HG03175 (cell line): ENCODE measurements at regions not wholly inside any gene's neighbourhood (a gene's known extent, or its start where the extent isn't known, plus 50 kb on each side); places are given as distances from the start of the nearest gene placed in this dataset.

Source experiments
- ATAC-seq: cut with Tn5 transposase; IDR thresholded peaks from one replicate; pipeline ENCODE4 v1.9.1; 2021; ENCODE audit warnings: mild to moderate bottlenecking, moderate library complexity; ENCODE audit not compliant: unreplicated experiment

DNA sequence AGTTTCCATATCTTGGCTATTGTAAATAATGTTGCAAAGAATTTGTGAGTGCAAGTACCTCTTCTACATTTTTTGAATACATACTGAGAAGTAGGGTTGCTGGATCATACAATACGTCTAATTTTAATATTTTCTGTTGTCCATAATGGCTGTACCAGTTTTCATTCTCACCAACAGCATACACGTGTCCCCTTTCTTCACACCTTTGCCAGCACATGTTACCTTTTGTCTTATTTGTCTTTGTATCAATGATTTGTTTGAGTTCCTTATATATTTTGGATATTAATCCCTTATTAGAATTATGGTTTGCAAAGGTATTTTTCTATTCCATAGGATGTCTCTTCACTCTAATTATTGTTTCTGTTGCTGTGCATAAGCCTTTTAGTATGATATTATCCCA lies 904.3 kb downstream of the METTL15 start:
- ATAC-seq, result no peak

DNA sequence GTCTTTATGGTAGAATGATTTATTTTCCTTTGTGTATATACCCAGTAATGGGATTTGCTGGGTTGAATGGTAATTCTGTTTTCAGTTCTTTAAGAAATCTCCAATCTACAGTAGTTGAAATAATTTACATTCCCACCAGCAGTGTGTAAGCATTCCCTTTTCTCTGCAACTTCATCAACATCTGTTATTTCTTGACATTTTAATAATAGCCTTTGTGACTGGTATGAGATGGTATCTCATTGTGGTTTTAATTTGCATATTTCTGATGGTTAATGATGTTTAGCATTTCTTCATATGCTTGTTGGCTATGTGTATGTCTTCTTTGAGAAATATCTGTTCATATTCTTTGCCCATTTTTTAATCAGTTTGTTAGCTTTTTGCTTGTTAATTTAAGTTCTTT lies 901.2 kb downstream of the METTL15 start:
- no peak for ATAC-seq

DNA sequence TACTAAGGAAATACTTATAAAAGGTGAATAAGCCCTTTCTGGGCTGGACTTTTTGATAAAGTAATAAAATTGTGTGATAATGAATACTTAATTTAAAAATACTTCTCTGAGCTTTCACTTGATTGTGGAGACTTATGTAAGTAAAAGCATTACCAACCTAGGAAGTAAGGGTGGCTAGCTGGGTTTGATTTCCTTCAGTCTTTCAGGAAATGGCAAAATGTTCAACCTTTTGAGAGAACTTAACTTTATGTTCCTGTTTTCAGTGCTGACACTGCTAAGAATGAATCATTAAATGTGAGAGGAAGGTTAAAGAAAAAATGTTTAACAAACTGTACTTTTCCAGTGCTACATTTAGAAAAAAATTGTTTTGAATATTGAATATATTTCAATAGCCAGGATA lies 900.3 kb downstream of the METTL15 start:
- no peak for ATAC-seq

DNA sequence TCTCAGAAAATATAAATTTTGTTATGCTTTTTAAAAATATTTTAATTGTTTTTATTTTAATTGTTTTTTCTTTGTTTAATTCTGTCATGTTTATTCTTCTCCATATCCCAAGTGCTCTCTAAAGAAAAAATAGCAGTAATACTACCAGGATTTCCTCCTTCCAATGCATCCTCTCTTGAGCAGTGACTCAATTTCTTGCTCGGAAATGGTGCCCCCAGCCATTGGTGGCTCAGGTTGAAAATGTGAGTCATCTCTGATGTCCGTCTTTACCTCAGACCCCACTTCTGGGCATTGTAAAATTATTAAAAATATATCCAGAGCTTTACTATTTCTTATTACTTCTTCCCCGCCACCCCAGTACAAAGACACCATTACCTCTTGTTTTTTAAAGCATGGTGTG lies 898.5 kb downstream of the METTL15 start:
- ATAC-seq, result no peak

DNA sequence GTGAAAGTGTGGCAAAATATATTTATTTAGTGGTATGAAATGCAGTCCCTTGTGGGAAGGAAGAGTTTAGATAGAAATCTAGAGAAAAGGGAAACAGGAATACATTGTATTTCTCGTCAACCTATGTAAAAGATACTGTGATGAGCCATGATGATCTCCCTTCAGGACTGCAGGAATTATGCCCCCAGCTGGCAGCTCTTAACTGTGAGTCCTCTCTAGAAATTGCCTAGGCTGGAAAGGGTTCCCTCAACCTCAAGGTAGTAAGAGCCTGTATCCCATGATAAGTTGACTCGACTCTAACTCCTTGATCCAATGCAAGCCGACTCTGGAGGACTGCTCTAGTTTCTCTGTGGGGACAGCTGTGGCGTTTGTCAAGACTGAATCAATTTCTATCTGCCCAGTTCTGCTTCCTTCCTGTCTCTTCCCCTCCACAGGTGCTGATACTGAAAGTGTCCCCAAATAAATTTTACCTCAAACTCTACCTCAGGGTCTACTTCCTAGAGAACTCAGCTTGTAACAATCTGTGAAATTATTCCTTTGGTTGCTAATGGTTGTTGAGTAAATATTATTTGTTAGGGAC lies 897.3 kb downstream of the METTL15 start:
- ATAC-seq, result no peak

DNA sequence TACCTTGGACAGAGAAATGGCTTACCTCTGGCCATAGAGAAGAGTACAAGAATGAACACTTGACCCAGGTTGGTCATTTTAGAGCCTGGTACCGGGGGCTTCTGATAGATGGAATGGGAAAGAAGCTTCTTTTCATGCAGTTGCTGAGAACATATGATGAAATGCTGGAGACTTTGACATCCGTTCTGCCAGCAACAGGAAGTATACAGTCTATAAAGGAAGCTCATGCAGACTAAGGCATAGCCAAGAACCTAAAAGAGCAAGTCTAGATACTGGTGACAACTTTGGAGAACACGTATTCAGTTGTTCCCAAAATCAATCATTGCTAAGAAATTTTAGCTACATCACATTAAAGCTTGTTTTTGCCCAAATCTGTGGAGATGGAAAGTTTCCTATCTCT lies 894.6 kb downstream of the METTL15 start:
- ATAC-seq, result no peak

DNA sequence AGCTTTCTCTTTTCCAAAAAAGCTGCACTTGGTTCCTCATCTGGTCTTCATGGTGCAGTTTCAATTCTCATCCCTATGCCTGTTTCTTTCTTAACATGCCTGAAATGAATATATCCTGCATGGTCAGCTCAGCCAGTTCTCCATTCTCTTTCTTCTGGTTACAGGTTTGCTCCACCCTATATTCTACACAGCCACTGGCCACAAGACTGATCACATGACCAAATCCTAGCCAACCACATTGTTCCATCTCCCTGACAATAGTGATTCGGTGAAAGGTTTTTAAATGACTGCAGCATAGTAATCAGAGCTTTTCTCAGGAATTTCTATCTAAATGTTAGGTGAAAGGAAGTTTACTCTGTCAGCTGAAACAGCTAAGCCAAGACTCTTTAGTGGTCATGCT lies 891.4 kb downstream of the METTL15 start:
- ATAC-seq, result no peak

DNA sequence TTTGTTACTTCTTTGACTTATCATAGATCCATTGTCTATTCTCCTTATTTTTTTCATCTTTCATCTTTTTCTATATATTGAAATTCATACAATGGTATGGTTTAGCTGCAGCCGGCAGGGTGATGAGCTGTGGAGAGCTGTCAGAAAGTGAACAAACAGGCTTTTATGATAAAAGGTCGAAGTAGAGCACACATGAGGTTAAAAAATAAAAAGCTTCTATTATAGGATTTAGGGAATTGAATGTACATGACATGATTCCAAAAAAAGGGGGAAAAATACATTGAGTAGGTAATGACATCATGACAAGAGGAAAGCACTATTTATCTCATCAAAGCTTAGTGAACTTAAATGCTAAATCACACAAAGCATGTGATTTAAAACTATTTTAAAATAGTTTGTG lies 884.8 kb downstream of the METTL15 start:
- no peak for ATAC-seq

DNA sequence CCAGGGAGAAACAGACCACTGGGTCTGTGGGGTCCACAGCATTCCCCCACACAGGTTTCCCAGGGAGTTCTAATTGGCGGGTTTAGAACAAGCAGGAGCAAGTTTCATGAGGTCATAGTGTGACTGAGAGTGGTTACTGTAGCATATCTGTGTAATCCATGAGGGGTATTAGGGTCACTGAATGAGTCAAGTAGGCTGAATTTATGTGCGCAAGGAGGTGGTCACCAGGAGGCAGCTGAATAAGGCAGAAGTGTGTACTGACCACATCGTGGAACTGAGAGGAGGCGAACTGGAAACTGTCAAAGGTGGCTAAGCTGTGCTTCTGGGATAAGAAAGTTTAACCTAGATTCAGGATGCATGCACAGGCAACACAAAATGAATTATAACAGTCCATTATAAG lies 876.0 kb downstream of the METTL15 start:
- no peak for ATAC-seq

DNA sequence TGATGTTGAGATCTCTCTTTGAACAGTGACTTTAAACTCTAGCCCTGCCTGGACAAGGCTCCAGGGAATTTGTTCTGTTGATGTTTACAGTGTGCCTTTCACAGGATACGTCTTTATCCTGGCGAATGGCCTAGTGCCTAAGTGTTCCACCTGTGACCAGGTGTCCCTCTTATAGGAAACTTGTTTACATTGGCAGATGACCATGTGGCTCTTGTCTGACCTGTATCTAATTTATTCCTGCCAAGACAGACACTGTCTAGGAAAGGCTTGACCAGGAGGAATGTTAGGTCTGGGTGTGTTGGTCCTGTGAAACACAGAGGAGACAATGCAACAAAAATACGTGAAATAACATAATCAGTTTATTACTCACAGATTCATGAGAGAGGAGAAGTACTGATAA lies 875.6 kb downstream of the METTL15 start:
- ATAC-seq, result no peak

DNA sequence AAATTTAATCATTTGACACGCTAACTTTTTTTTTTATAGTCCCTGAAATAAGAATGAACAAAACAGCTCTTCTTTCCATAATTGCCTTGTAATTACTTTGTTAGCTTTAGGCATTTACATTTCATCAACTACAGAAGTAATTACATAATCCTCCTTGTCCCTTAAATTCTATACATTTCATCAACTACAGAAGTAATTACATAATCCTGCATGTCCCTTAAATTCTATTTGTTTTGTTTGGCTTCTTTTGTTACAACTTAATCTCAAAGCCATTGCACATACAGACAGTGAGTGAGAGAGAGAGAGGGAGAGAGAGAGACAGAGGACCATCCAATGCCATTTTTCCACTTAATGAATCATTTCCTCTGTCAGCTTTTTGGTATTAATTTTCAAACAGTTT lies 873.2 kb downstream of the METTL15 start:
- ATAC-seq, result no peak

DNA sequence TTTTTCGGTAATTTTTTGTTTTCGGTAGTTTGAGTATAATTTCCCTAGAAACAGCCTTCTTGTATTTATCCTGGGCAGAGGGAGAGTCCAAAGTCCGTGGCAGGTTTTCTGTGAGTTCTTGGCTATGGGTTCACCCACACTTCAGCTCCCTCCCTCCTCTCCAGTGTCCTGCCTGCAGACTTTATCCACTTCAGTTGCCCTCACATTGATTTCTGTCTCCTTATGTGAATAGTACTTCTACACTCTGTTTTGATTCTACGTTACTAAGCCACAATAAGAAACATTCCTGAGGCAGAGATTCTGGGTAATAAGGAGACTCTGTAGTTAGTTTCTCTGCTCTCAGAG lies 868.6 kb downstream of the METTL15 start:
- ATAC-seq, result no peak

DNA sequence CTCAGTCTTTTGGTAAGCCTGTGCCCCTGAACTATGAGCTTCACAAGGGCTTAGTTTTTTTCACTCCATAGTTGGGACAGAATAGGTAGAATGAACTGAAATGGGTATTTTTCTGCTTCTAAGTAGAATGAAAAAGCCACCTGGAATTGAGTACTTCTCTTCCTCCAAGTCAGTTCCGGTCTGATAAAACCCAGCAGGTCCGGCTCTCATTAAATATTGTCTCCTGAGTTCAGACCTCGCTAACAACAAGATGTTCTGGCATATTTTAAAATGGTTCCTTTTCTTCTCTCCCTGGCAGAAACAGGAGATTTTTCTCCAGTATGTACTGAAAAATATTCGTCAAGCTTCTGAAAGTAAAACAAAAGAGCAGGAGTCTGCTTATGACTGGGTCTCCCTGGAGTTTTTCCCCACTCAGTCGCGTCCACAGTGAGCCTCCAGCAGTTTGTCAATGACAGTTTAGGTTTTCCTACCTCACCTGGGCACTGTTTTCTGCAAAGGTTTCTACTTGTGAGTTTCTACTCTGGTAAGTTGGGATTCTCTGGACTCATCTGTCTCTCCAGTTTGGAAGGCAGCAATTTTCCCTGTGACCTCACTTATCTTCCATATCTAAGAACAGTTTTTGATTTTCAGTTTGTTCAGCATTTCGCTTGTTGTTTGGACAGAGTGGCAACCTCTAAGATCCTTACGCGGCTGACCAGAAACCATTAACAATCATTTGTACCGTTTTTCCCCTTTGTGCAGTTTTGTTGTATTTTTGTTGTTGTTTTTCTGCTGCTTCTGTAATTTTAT lies 868.0 kb downstream of the METTL15 start:
- ATAC-seq, result no peak

DNA sequence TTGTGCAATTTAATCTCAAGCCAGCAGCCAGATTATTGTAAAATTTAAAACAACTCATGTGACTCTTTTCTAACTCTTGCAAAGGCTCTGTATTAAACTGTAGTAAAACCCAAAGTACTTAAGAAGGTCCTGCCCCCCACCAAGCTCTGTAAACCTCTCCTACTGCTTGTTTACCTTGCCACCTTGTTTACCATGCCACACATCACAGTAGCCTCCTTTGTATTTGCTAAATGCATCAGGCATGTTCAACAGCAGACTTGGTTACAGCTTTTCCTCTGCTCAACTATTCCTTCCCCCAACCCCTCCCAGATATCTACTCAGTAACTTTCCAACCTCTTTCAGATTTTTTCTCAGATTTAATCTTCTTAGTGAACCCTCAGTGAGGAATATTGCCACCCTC lies 861.6 kb downstream of the METTL15 start:
- no peak for ATAC-seq

DNA sequence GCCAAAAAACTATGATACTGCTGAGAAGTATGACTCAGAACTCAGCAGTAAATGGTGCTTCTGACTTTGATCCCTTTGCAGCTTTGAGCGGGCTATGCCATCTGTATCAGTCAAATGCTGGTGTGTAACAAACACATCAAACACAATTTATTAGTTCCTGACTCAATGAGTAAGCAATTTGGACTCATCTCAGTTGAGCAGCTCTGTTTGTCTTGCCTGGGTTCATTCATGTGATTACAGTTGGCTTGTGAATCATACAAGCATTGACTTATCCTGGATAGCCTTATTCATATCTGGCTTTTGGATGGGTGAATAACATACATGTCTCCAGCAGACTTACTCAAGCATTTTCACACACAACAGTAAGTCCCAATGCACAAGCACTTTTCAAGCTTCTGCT lies 858.8 kb downstream of the METTL15 start:
- ATAC-seq, result no peak

DNA sequence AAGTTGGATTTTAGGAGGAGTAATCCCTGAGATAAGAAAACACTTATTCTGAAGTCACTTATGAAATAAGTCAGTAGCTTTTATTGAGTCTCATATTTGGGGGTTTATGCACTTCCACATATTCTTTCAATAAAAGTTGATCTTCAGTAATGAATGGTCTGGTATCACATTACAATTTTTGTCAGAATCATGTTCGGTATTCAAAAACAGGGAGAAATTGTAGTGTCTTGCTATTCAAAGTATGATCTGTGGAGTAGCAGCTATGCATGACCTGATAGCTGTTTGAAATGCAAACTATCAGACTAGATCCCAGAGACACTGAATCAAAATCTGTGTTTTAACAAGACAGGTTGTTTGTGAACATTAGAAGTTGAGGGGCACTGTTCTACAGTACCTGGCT lies 857.6 kb downstream of the METTL15 start:
- ATAC-seq, result no peak

DNA sequence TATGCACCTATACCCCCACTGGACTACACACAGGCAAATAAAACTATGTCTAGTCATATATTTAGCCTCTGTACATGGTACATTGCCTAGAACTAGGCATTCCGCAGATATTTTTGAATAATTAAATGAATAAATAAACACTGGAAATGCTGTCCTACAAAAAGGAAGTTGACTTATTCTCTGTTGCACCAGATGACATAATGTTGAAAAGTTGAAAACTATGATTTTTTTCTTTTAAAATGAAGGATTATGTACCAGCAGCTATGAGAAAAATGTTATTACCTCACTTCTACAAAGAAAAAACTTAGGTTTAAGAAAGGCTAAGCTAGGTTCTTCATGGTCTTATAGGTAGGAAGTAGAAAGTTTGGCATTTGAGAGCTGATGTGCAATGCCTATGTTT lies 856.6 kb downstream of the METTL15 start:
- ATAC-seq, result no peak

DNA sequence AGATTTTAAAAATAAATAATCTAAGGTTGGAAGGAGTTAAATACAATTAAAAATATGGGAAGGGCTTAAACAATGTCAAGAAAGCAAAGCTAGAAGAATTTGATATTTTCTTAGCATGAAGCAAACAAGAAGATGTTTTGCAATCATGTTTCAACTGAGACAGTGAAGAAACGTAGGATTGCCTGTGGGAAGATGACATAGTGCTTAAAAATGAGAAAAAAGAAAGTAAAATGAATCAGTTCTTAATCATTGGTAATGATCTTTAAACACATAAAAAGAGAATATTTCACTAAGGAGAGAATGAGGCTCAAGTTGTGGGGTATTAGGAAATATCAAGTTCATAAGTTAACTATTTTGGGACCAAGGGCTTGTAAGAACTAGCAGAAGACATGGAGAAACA lies 855.0 kb downstream of the METTL15 start:
- no peak for ATAC-seq

DNA sequence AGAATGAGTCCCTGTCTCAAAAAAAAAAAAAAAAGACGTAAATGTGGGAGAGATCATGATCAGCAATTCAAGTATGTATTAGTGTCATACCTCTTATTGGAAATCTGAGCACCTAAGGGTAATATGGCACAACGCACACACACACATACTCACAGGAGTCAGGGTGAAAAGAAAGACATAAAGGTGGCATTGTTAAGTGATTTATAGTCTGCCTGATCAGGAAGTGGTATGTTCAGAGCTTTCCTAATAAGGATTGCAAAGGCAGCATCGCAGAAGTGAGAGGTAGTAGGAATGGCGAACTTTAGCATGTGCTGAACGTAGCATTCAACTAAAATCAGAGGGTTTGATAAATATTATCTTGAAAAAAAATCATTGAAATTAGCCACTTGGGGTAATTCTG lies 854.3 kb downstream of the METTL15 start:
- ATAC-seq, result no peak

DNA sequence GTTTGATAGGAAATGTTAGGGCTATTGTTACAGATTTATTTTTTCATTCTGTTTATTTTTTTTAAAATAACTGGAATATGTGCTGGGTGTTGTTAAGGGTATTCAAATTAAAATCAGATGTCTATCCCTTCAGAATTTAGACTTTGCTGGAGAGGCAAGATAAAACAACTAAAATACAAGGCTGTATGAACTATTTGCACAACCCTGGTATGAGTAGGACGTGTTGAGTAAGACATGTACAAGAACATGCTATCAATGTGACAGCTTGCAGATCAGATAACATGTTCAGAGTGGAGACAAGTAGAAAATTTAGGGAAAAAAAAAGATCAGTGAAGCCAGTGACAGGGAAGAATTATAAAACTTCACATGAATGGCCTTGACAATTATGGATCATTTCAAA lies 853.5 kb downstream of the METTL15 start:
- no peak for ATAC-seq

DNA sequence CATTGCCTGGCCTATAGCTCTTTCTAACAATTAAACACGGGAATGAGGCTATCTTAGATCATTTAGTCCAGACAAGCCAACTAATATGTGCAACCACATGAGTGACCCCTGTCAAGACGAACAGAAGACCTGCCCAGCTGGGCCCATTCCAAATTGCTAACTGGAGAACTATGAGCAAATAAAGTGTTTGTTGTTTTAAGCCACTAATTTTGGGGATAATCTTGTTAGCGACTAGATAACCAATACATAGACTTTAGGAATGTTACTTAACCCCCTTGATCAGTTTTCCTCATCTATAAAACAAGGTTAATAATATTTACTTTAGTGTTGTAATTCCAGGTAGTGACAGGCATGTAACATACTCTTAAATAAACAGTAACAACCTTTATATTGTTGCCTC lies 848.3 kb downstream of the METTL15 start:
- ATAC-seq, result no peak

DNA sequence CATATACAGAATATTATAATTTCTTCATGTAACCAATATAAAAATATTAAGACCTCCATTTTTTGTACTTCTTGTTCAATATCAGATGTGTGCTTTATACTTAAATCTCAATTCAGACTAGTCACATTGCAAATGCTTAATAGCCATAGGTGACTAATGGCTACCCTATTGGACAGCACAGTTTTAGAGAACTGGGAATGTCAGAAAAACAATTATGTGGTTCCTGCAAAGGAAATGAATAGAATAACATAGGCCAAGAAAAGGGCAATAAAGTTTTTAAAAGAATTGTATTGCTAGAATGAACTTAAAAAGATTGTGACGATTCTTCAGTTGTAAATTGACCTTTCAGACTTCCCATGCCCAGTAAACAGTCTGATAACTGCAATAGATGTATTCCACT lies 843.0 kb downstream of the METTL15 start:
- no peak for ATAC-seq

DNA sequence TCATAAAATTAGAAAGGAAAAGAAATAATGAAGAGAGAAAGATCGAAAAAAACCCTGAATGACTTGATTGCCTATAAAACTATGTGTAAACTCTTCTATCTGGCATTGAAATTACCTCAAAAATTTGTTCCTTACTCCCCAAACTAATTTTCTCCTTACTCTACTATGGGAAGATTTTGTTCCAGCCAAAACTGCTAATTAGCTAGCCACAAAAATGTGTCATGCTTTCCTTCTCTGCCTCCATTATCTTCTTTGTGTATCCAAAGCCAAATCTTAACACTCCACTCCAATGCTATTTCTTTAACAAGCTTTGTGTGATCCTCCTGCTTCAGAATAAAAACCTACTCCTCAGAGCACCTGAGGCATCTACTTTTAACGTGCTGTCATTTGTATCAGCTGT lies 831.2 kb downstream of the METTL15 start:
- no peak for ATAC-seq
